GM12892 (cell line): ENCODE measurements at regions not wholly inside any gene's neighbourhood (a gene's known extent, or its start where the extent isn't known, plus 50 kb on each side); places are given as distances from the start of the nearest gene placed in this dataset.

Experiments
- POLR2A ChIP-seq: IDR thresholded peaks from 2 replicates; pipeline ENCODE4 v1.6.1; 2011; ENCODE audit warnings: low read depth, low read length, control low read depth
- POLR2AphosphoS5 ChIP-seq: IDR thresholded peaks from 2 replicates; pipeline ENCODE4 v1.6.1; 2011; ENCODE audit warnings: low read depth, low read length, control low read depth
- TAF1 ChIP-seq: IDR thresholded peaks from 2 replicates; pipeline ENCODE4 v1.6.1; 2011; ENCODE audit warnings: low read depth, mild to moderate bottlenecking, control low read depth, low read length, borderline replicate concordance

- TF ChIP-seq POLR2AphosphoS5 (no peak), POLR2A (no peak), TAF1 (no peak)
Measured at GRCh38 chr2:239498576-239498975, 97.8 kb upstream of the HDAC4 start.
